Cardiac muscle cell (in vitro differentiated cells and primary cell): ENCODE measurements at regions not wholly inside any gene's neighbourhood (a gene's known extent, or its start where the extent isn't known, plus 50 kb on each side); places are given as distances from the start of the nearest gene placed in this dataset.

Experiments used
- DNase-seq, 2 donors: peaks; one replicate each; pipeline versions ENCODE4 v3.0.0 to v3.0.0-alpha.2; 2010 to 2017; ENCODE audit warnings: low read depth in 1 of 2, low spot score in 1 of 2
- H3K27ac ChIP-seq: fragments of 200-600 bp; sonication (generic); 2 replicates; pipeline ENCODE4 v1.5.1; 2016
- H3K27me3 ChIP-seq: fragments of 200-600 bp; sonication (generic); 2 replicates; pipeline ENCODE4 v1.6.0; 2016; ENCODE audit warnings: control low read depth
- H3K36me3 ChIP-seq: fragments of 200-600 bp; sonication (generic); 2 replicates; pipeline ENCODE4 v1.5.1; 2016; ENCODE audit warnings: control low read depth
- H3K4me1 ChIP-seq: fragments of 200-600 bp; sonication (generic); 2 replicates; pipeline ENCODE4 v1.8.1; 2017; ENCODE audit warnings: low read depth, mild to moderate bottlenecking, mixed run types
- H3K4me3 ChIP-seq: fragments of 200-600 bp; sonication (generic); 2 replicates; pipeline ENCODE4 v1.5.1; 2016; ENCODE audit warnings: mild to moderate bottlenecking
- H3K9me3 ChIP-seq: fragments of 200-600 bp; sonication (generic); 2 replicates; pipeline ENCODE4 v1.5.1; 2017; ENCODE audit warnings: low read depth, mild to moderate bottlenecking, control low read depth
- CTCF ChIP-seq: IDR thresholded peaks from 2 replicates; pipeline ENCODE4 v1.5.1; 2012; ENCODE audit warnings: low read depth, mild to moderate bottlenecking, low read length

GRCh38 chr2:103464831-103465230 lies 703.0 kb downstream of the TMEM182 start:
- no peaks in the 10 kb centered on the region for H3K36me3 ChIP-seq
- TF ChIP-seq CTCF: no peak
- H3K4me1 ChIP-seq: no peaks in the 10 kb centered on the region
- DNase-seq: no peak
- no peaks in the 10 kb centered on the region for H3K27me3 ChIP-seq
- no peak overlapping the region for H3K4me3 ChIP-seq
- no peaks in the 10 kb centered on the region for H3K9me3 ChIP-seq
- H3K27ac ChIP-seq: no peak overlapping the region

GRCh38 chr2:103469800-103470199 lies 708.0 kb downstream of the TMEM182 start:
- Histone ChIP-seq H3K4me3 (no peak overlapping the region), H3K27ac (no peak overlapping the region), H3K27me3 (no peaks in the 10 kb centered on the region), H3K9me3 (no peaks in the 10 kb centered on the region), H3K4me1 (no peaks in the 10 kb centered on the region), H3K36me3 (no peaks in the 10 kb centered on the region)
- no peak for DNase-seq
- no peak for TF ChIP-seq CTCF

- Histone ChIP-seq H3K36me3 (no peaks in the 10 kb centered on the region), H3K4me3 (no peak overlapping the region), H3K27me3 (no peaks in the 10 kb centered on the region), H3K27ac (no peak overlapping the region), H3K4me1 (no peaks in the 10 kb centered on the region), H3K9me3 (no peaks in the 10 kb centered on the region)
- DNase-seq: no peak
- TF ChIP-seq CTCF: no peak
These were observed 723.1 kb downstream of the TMEM182 start for GRCh38 chr2:103484906-103485305.

- Histone ChIP-seq H3K9me3 (no peaks in the 10 kb centered on the region), H3K36me3 (no peaks in the 10 kb centered on the region), H3K27me3 (no peaks in the 10 kb centered on the region), H3K4me1 (no peaks in the 10 kb centered on the region), H3K27ac (no peak overlapping the region), H3K4me3 (no peak overlapping the region)
- DNase-seq: no peak
- TF ChIP-seq CTCF: no peak
These were observed 735.0 kb downstream of the TMEM182 start for GRCh38 chr2:103496850-103497249.

- Histone ChIP-seq H3K9me3 (no peaks in the 10 kb centered on the region), H3K36me3 (no peaks in the 10 kb centered on the region)
- no peak for DNase-seq
These were observed 745.0 kb downstream of the TMEM182 start for GRCh38 chr2:103506812-103507211.

More at GRCh38 chr2:103506812-103507211, 745.0 kb downstream of the TMEM182 start:
- Histone ChIP-seq H3K27ac (no peak overlapping the region), H3K4me3 (no peak overlapping the region), H3K27me3 (no peaks in the 10 kb centered on the region), H3K4me1 (no peaks in the 10 kb centered on the region)
- TF ChIP-seq CTCF: no peak
